BJ (cell line): ENCODE measurements at regions not wholly inside any gene's neighbourhood (a gene's known extent, or its start where the extent isn't known, plus 50 kb on each side); places are given as distances from the start of the nearest gene placed in this dataset.

Experiments
- CTCF ChIA-PET: fragments of 350-600 bp; formaldehyde crosslinking; extraction: SDS; loops from one replicate; lab custom pipeline; 2021; ENCODE audit warnings: antibody characterized with exemption, inconsistent platforms; lab: Yijun Ruan, JAX
- POLR2A ChIA-PET: fragments of 300-600 bp; sonication (Branson Sonifier 250); formaldehyde crosslinking; extraction: SDS; loops from one replicate; lab custom pipeline; 2021; ENCODE audit warnings: antibody characterized with exemption; lab: Charles Lee
- DNase-seq: peaks from one replicate; pipeline ENCODE4 v3.0.0-alpha.2; 2011; ENCODE audit warnings: low read depth
- H3K27me3 ChIP-seq: 2 replicates; pipeline ENCODE4 v1.6.0; 2011; ENCODE audit warnings: low read length; ENCODE audit not compliant: control insufficient read depth, insufficient read depth
- H3K36me3 ChIP-seq: 2 replicates; pipeline ENCODE4 v1.5.1; 2011; ENCODE audit warnings: low read length; ENCODE audit not compliant: control insufficient read depth, insufficient read depth
- H3K4me3 ChIP-seq: 2 replicates; pipeline ENCODE4 v1.5.1; 2011; ENCODE audit warnings: low read depth, mild to moderate bottlenecking, control low read depth, low read length
- TF ChIP-seq, protein P1 (sequence below): IDR thresholded peaks from 2 replicates; pipeline ENCODE4 v1.5.1; 2011; ENCODE audit warnings: low read depth, mild to moderate bottlenecking, control low read depth, inconsistent platforms, low read length, moderate library complexity; ENCODE audit not compliant: insufficient read depth

DNA sequence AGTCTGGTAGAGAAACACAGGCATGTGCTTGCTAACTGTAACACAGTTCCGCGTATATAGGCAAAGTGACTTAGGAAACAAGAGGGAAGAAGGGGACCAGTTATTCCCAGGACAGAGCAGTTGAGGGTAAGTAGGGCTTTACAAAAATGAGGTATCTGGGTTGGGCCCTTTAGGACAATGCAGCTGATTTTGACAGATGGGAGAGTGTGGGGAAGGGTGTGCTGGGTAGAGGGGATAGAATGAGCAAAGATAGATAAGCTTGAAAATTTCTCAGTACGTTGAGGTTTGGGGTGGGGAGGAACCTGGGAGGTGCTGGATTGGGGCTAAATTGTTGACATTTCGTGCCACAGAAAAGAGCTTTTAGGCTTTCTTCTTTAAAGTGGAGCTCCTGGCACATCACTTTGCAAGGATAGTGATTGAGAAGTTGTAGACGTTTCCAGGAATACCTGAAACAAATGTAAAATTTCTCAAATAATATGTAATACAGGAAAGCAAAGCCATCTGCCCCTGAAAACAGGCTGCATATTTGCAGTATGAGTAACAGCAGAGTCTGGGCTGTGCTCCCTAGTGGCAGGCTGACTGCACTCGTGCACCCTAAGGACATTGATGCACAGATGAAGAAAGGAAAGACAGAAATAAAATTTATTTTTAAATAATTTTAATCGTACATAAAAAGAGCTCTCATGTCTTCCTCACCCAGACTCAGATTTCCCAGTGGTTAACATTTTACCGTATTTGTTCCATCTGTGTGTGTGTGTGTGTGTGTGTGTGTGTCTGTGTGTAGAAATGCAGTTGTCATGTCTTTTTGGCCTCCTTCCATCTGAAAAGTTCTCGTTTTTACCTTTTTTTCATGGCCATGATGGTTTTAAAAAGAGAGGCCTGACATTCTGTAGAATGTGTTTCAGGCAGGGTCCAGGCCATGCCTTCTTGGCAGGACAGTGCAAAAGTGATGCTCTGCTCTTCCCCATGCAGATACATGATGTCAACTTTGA, 144.9 kb upstream of the DMRT1 start:
- H3K36me3 ChIP-seq = no peaks in the 10 kb centered on the region
- CTCF ChIA-PET = interaction anchor here (0.7 to 1.5 kb wide), 8 partner anchors 10 to 70 kb away, joined by 3 to 8 read pairs (median 3); no protein-coding TSS in a partner anchor
- DNase-seq = no peak
- TF ChIP-seq, protein P1, sequence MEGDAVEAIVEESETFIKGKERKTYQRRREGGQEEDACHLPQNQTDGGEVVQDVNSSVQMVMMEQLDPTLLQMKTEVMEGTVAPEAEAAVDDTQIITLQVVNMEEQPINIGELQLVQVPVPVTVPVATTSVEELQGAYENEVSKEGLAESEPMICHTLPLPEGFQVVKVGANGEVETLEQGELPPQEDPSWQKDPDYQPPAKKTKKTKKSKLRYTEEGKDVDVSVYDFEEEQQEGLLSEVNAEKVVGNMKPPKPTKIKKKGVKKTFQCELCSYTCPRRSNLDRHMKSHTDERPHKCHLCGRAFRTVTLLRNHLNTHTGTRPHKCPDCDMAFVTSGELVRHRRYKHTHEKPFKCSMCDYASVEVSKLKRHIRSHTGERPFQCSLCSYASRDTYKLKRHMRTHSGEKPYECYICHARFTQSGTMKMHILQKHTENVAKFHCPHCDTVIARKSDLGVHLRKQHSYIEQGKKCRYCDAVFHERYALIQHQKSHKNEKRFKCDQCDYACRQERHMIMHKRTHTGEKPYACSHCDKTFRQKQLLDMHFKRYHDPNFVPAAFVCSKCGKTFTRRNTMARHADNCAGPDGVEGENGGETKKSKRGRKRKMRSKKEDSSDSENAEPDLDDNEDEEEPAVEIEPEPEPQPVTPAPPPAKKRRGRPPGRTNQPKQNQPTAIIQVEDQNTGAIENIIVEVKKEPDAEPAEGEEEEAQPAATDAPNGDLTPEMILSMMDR = peak; percentile 50
- H3K27me3 ChIP-seq = no peaks in the 10 kb centered on the region
- H3K4me3 ChIP-seq = no peak overlapping the region
- POLR2A ChIA-PET = no interaction called here

DNA sequence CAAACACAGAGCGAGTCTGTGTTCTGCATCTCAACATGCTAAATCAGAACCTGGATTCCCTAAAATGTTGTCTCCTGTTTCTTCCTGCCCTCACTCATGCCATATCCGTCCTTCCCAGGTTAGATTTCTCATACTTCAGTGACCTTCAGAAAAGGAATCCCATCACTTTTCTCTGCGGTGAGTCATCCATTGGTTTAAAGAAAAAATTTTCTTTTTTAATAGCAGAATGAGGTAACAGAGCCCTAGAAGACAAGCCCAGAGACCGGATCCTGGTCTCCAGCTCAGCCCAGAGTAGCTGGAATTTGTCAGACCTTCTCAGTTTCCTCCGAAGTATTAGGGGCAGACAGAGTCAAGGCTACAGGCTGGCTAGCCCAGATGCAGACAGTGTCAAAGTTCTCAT, 143.2 kb upstream of the DMRT1 start:
- H3K36me3 ChIP-seq = no peaks in the 10 kb centered on the region
- CTCF ChIA-PET = interaction anchor here (1.3 to 2.0 kb wide), 2 partner anchors 10 to 14 kb away, joined by 4 to 5 read pairs; no protein-coding TSS in a partner anchor
- POLR2A ChIA-PET = no interaction called here
- no peak overlapping the region for H3K4me3 ChIP-seq
- DNase-seq = no peak
- TF ChIP-seq, protein P1 = no peak
- no peaks in the 10 kb centered on the region for H3K27me3 ChIP-seq

DNA sequence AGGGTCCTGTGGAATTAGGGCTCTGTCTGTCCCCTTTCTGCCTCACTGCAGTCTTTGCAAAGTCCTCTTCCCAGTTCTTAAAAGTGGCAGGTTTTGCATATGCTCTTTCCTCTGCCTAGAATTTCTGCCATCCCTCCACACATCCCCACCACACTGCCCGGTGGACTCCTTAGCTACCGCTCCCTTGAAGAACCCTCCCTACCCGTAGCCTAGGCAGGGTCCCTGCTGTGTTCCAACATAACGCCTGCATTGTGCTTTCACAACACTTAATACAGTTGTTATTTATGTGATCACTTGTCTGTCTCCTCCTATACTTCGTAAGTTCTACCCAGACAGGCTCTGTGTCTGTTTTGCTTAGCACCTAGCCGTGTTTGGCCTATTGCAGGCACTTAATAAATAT, 142.5 kb upstream of the DMRT1 start:
- no peaks in the 10 kb centered on the region for H3K36me3 ChIP-seq
- TF ChIP-seq, protein P1 = no peak
- H3K4me3 ChIP-seq = no peak overlapping the region
- ChIA-PET CTCF (interaction anchor here (1.0 to 2.0 kb wide), 2 partner anchors 15 to 44 kb away, joined by 3 to 5 read pairs; no protein-coding TSS in a partner anchor), POLR2A (no interaction called here)
- DNase-seq = no peak
- H3K27me3 ChIP-seq = no peaks in the 10 kb centered on the region

DNA sequence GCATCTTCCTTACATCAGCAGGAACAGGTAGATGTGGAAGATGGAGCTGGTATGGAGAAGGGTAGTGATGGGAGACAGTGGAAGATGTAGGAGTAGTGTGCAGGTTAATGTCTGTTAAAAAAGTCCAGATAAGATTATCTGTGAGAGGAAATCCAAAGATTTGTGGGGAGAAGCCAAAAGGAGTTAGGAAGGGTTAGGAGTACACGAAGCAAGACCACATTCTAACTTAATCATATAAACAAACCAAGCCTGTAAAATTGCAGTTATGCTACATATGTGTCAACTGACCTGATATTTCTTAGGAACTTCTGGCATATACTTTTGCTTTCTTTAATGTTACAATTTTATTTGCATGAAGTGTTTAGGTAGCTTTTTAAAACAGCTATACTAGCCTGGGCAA, 142.1 kb upstream of the DMRT1 start:
- TF ChIP-seq, protein P1 = no peak
- no peak overlapping the region for H3K4me3 ChIP-seq
- CTCF ChIA-PET = interaction anchor here (1.0 to 2.0 kb wide), 3 partner anchors 15 to 44 kb away, joined by 3 to 5 read pairs (median 3); no protein-coding TSS in a partner anchor
- no peaks in the 10 kb centered on the region for H3K27me3 ChIP-seq
- DNase-seq = no peak
- POLR2A ChIA-PET = no interaction called here
- H3K36me3 ChIP-seq = no peaks in the 10 kb centered on the region
